B cell (primary cell): ENCODE measurements at regions not wholly inside any gene's neighbourhood (a gene's known extent, or its start where the extent isn't known, plus 50 kb on each side); places are given as distances from the start of the nearest gene placed in this dataset.

Experiments used
- EZH2 ChIP-seq: IDR thresholded peaks from 2 replicates; pipeline ENCODE4 v1.6.1; 2012; ENCODE audit warnings: borderline replicate concordance, low read depth, mild to moderate bottlenecking, moderate library complexity, low read length; ENCODE audit not compliant: insufficient read depth, poor library complexity, severe bottlenecking
- TF ChIP-seq, protein P1 (sequence below): fragments of 200-600 bp; IDR thresholded peaks from one replicate; pipeline ENCODE4 v1.8.0; 2022; ENCODE audit warnings: antibody characterized with exemption, mild to moderate bottlenecking

DNA sequence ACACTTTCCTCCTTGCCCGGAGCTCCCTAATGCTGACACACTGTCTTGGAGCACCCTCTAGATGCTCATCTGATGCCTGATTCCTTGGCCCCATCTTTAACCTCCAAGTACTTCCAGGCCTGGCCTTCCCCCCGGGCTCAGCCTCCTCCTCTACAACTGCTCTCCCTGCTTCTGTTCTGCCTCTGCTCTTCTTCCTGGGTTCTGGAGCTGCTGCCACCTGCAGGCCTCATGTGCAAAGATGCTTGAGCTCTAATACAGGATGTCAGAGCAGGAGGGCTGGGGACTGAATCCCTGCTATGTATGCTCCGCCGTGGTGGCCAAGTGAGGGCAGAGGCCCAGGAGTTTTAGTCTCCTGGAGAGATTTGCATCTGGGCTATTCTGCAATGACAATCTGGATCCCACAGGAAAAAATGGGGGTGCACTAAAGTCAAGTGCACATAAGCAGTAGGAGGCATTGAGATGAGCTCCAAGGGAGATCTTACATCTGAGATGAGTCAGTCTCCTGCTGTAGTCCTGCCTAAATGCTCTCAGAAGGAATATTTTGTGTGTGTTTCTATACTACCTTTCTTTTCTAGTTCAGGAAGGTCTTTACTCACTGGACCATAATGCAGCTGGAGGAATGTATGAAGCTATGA is 296.3 kb downstream of the UACA start:
- TF ChIP-seq EZH2: no peak
- TF ChIP-seq, protein P1, sequence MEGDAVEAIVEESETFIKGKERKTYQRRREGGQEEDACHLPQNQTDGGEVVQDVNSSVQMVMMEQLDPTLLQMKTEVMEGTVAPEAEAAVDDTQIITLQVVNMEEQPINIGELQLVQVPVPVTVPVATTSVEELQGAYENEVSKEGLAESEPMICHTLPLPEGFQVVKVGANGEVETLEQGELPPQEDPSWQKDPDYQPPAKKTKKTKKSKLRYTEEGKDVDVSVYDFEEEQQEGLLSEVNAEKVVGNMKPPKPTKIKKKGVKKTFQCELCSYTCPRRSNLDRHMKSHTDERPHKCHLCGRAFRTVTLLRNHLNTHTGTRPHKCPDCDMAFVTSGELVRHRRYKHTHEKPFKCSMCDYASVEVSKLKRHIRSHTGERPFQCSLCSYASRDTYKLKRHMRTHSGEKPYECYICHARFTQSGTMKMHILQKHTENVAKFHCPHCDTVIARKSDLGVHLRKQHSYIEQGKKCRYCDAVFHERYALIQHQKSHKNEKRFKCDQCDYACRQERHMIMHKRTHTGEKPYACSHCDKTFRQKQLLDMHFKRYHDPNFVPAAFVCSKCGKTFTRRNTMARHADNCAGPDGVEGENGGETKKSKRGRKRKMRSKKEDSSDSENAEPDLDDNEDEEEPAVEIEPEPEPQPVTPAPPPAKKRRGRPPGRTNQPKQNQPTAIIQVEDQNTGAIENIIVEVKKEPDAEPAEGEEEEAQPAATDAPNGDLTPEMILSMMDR: peak; percentile 71
